ENCODE measurements at regions not wholly inside any gene's neighbourhood (a gene's known extent, or its start where the extent isn't known, plus 50 kb on each side); places are given as distances from the start of the nearest gene placed in this dataset.

- TF ChIP-seq POLR2AphosphoS5 (IDR thresholded peaks at IDR 0.05) (no peak), CTCF (IDR thresholded peaks at IDR 0.05 in 8 of 11, conservative IDR thresholded peaks at IDR 0.05 in 3 of 11) (no peak), POLR2A (IDR thresholded peaks at IDR 0.05) (no peak)
Observed at GRCh38 chr19:57034544-57034943, 85.2 kb upstream of the USP29 start.

Data from spleen (tissue), 7 donors.